Aorta (tissue), 5 donors: ENCODE measurements at regions not wholly inside any gene's neighbourhood (a gene's known extent, or its start where the extent isn't known, plus 50 kb on each side); places are given as distances from the start of the nearest gene placed in this dataset.

Experiments
- ATAC-seq: fragments of 200-7000 bp; cut with Tn5 transposase; one replicate; pipeline ENCODE4 v1.9.1; 2022; ENCODE audit warnings: moderate library complexity; ENCODE audit not compliant: low FRiP score
- DNase-seq, 2 donors: peaks; one replicate each; pipeline ENCODE4 v3.0.0-alpha.2; 2020
- H3K27ac ChIP-seq, 2 donors: one replicate each; pipeline ENCODE4 v1.5.1; 2013; ENCODE audit warnings: low read length in 2 of 2, mild to moderate bottlenecking in 2 of 2, moderate library complexity in 2 of 2, control low read depth in 1 of 2, inconsistent platforms in 1 of 2, low read depth in 1 of 2
- H3K27me3 ChIP-seq, 2 donors: one replicate each; pipeline ENCODE4 v1.6.1; 2013; ENCODE audit warnings: control low read depth in 1 of 2, low read length in 1 of 2, mild to moderate bottlenecking in 1 of 2, moderate library complexity in 1 of 2; ENCODE audit not compliant: insufficient read depth in 2 of 2, control insufficient read depth in 1 of 2
- H3K36me3 ChIP-seq, 2 donors: one replicate each; pipeline ENCODE4 v1.6.1; 2013; ENCODE audit warnings: control low read depth in 1 of 2, low read length in 1 of 2, mild to moderate bottlenecking in 1 of 2; ENCODE audit not compliant: insufficient read depth in 2 of 2, control insufficient read depth in 1 of 2
- H3K4me1 ChIP-seq, 2 donors: one replicate each; pipeline ENCODE4 v1.6.1; 2013; ENCODE audit warnings: low read length in 2 of 2, control low read depth in 1 of 2, mild to moderate bottlenecking in 1 of 2, moderate library complexity in 1 of 2; ENCODE audit not compliant: insufficient read depth in 2 of 2, control insufficient read depth in 1 of 2
- H3K4me3 ChIP-seq, 2 donors: one replicate each; pipeline ENCODE4 v1.5.1; 2013; ENCODE audit warnings: low read length in 2 of 2, control low read depth in 1 of 2, mild to moderate bottlenecking in 1 of 2
- H3K9me3 ChIP-seq: one replicate; pipeline ENCODE4 v1.6.1; 2013; ENCODE audit warnings: mild to moderate bottlenecking, low read length; ENCODE audit not compliant: control insufficient read depth
- WGBS, 2 donors: extraction: QIAGEN DNeasy Blood & Tissue Kit; methylation state at CpG; one replicate each; pipeline ENCODE4 v1.1.7; 2013; 5-methylcytosine and 5-hydroxymethylcytosine counted together
- intact Hi-C, 2 donors: fragments of 100-400 bp; cut with DNase I; formaldehyde crosslinking; loops; one replicate each; pipeline versions ENCODE4 v1.14.2 to v1.15.0; 2022
- donor health status: healthy with polysubstance abuse.
- donor health status: Bipolar disorder and iron deficiency.
- donor health status: DM: no; HTN: no; CAD: no.
- donor health status: DM: no; HTN: no; CAD: no.
- donor health status: DM: yes; HTN: yes; CAD: no.

DNA sequence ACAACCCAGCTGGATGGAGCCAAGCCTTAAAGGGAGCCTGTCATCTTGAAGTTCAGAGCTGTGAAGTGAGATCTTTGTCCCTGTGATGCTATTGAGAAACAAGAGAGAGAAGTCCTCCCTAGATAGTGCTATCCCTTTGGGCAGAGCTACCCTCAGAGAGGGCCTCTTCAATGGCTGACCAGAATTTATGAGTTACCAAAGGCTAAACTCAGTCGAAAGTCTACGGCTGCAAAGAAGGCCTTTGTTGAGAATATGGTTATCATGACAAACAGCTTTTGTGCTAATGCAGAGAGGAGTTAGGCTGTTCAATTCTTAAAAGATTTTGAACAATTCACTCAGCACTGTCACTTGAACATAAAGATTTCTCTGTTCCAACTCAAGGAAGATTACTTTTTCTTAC, 65.9 kb upstream of the C3orf80 start:
- Histone ChIP-seq H3K27ac (no peak overlapping the region), H3K27me3 (no peaks in the 10 kb centered on the region), H3K4me3 (no peak overlapping the region), H3K36me3 (no peaks in the 10 kb centered on the region), H3K4me1 (no peaks in the 10 kb centered on the region), H3K9me3 (no peaks in the 10 kb centered on the region)
- WGBS, 2 donors, result 93 to 96% methylated on average over 2 of the region's 2 CpGs
- intact Hi-C loops, result no loop called here
- DNase-seq (no peak), ATAC-seq (no peak)

DNA sequence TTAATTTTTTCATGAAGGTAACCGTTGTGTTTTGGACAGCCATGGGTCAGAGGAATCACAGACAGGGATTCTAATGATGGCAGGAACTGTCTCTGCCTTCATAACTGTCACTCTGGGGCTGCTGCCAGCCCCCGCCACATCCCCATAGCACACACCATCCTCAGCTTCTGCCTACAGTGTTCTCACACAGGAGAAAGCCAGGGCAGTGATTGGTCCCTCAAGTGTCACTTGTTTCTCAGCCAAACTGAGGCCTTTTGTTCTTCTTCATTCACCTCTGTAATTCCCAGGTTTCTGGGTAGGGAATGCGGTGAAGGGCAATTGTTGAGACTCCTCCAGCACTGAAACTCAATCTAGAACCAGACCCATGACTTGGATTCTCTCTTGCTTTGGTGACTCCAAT, 65.4 kb upstream of the C3orf80 start:
- DNase-seq (no peak), ATAC-seq (no peak)
- Histone ChIP-seq H3K9me3 (no peaks in the 10 kb centered on the region), H3K36me3 (no peaks in the 10 kb centered on the region), H3K27ac (no peak overlapping the region), H3K4me3 (no peak overlapping the region), H3K4me1 (no peaks in the 10 kb centered on the region), H3K27me3 (no peaks in the 10 kb centered on the region)
- intact Hi-C loops, result loop anchor here (5.0 to 10.0 kb wide), 2 partner anchors 252 to 255 kb away; no protein-coding TSS in a partner anchor
- 89 to 94% methylated on average over 3 of the region's 3 CpGs for WGBS, 2 donors

DNA sequence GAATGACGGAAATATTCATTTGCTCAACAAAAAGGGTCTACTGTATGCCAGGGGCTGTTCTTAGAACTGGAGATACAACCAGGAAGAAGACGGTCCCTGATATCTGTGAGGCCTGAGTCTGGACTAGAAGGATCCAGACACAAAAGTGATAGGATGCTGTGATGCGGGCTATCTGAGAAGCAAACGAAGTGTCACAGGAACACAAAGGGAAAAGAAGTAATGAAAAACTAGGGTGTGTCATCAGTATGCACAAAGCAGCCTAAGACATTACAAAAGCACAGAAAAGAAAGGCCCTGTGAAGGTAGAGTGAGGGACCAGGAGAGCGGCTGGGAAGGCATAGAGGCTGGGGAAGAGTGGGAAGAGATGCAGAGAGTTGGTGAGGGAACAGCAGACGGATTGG, 63.3 kb upstream of the C3orf80 start:
- intact Hi-C loops, result loop anchor here (5.0 to 10.0 kb wide), 2 partner anchors 250 to 253 kb away; no protein-coding TSS in a partner anchor
- no peak for DNase-seq
- Histone ChIP-seq H3K9me3 (no peaks in the 10 kb centered on the region), H3K4me3 (no peak overlapping the region), H3K27ac (no peak overlapping the region), H3K4me1 (no peaks in the 10 kb centered on the region), H3K27me3 (no peaks in the 10 kb centered on the region), H3K36me3 (no peaks in the 10 kb centered on the region)
- WGBS, 2 donors, result 90% methylated on average over 6 of the region's 6 CpGs
- ATAC-seq, result no peak

DNA sequence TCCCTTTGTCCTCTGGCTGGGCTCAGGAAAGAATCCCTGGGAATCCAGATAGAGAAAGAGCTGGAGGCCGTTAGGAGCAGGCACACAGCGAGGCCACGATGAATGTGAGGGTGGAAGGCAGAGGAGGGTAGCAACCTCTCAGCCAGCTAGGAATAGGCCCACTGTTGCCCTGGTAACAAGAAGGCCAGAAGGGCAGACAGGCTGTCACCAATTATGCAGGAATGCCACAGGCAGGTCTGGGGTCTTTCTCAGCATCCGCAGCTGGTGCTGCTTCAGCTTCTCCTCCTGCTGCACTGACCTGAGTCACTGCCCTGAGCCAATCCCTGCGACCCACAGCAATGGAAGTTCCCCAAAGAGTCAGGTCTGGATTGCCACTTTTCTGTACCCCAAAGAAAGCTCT, 62.8 kb upstream of the C3orf80 start:
- H3K9me3 ChIP-seq, result no peaks in the 10 kb centered on the region
- H3K4me1 ChIP-seq, result no peaks in the 10 kb centered on the region
- intact Hi-C loops, result loop anchor here (5.0 to 10.0 kb wide), 2 partner anchors 250 to 252 kb away; no protein-coding TSS in a partner anchor
- no peak overlapping the region for H3K4me3 ChIP-seq
- ATAC-seq (no peak), DNase-seq (no peak)
- H3K27ac ChIP-seq, result no peak overlapping the region
- no peaks in the 10 kb centered on the region for H3K27me3 ChIP-seq
- WGBS, 2 donors, result 70 to 73% methylated on average over 5 of the region's 5 CpGs
- H3K36me3 ChIP-seq, result no peaks in the 10 kb centered on the region

DNA sequence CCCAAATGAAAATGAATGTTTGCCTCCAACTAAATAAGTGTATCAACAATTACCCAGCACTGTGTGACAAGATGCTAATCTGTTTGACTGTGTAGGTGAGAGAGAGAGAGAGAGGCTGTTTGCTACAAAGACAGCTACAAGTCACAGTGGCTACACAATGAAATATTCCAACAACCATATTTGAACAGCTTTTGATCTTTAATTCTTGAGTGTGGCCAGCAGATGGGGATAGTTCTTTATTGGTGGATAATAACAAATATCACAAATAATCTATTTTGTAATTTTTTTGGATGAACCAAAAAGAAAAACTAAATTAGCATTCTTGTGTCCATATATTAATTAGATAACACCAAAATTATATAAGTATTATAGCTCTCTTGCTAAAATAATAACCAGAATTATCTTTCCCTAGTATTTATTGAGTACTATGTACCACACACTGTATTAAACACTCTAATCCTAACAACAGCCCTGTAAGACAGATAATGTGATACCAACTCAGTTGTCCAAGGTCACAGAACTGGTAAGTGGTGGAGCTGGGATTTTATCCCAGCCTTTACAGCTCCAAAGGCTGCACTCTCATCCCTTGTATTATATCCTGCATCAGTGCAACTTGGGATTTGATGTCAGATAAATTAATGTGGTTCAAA, 61.9 kb upstream of the C3orf80 start:
- intact Hi-C loops, result loop anchor here (5.0 to 10.0 kb wide), 2 partner anchors 249 to 251 kb away; no protein-coding TSS in a partner anchor
- H3K27ac ChIP-seq, result no peak overlapping the region
- H3K4me3 ChIP-seq, result no peak overlapping the region
- DNase-seq (no peak), ATAC-seq (peak; percentile 68)
- H3K36me3 ChIP-seq, result no peaks in the 10 kb centered on the region
- H3K4me1 ChIP-seq, result no peaks in the 10 kb centered on the region
- no peaks in the 10 kb centered on the region for H3K27me3 ChIP-seq
- H3K9me3 ChIP-seq, result no peaks in the 10 kb centered on the region

DNA sequence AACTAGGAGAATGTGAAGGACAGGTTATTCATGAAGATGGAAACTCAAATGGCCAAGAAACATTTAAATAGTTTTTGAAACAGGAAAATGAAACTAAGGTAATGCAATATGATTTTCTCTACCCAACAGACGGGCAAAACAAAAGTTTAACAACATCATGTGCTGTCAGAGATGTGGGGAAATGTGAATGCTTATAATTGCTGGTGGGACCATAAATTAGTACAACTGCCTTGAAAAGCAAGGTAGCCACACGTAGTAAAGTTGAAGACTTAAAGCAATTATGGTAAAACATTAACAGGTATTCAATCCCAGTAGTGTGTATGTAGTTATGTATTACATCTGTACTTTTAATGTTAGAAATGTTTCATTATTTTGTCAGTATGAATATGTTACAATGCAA, 57.0 kb upstream of the C3orf80 start:
- no peaks in the 10 kb centered on the region for H3K27me3 ChIP-seq
- DNase-seq (no peak), ATAC-seq (no peak)
- intact Hi-C loops, result loop anchor here in 1 of 2 donors (10.0 kb wide), 1 partner anchor 247 kb away; no protein-coding TSS in a partner anchor
- 79 to 85% methylated on average over 2 of the region's 2 CpGs for WGBS, 2 donors
- H3K4me1 ChIP-seq, result no peaks in the 10 kb centered on the region
- H3K36me3 ChIP-seq, result no peaks in the 10 kb centered on the region
- no peak overlapping the region for H3K4me3 ChIP-seq
- no peaks in the 10 kb centered on the region for H3K9me3 ChIP-seq
- H3K27ac ChIP-seq, result no peak overlapping the region

DNA sequence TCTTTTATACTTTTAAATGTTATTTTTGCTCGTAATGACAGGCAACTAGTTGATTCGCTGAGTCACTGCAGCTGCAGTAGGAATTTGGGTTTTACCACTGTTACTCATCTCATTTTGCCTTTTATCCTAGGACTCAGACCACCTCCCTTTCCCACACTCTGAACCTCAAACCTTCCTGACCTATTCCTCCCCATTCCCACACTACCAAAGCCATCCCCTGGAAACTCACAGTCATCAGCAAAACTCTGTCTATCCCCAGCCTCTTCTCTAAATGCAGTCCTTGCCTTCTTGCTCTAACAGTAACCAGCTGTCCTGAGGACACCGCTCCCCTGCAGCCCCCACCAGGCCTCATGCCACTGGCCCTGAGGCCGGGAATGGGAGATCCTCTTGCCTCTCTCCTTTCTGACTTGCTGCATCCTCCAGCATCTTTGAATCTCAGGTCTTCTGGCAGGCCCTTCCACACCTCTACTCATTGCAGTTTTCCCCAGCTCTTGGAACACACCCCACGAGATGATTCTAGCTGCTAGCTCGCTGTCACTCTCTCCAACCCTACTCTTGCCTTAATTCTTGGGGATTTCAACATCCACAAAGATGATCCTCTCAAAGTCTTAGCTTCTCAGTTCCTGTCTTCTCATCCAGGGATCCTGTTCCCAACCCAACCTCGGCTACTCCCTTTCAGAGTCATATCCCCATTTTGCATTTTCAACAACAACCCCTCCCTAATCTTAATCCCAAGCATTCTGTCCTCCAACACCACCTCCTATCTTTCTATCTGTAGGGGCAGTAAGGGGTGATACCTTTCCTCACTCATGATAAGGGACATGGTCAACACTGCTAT, 55.9 kb upstream of the C3orf80 start:
- no peaks in the 10 kb centered on the region for H3K9me3 ChIP-seq
- ATAC-seq, result no peak
- no peaks in the 10 kb centered on the region for H3K27me3 ChIP-seq
- intact Hi-C loops, result loop anchor here in 1 of 2 donors (10.0 kb wide), 1 partner anchor 245 kb away; no protein-coding TSS in a partner anchor
- 69 to 76% methylated on average over 7 of the region's 7 CpGs for WGBS, 2 donors
- H3K4me1 ChIP-seq, result no peaks in the 10 kb centered on the region
- no peak overlapping the region for H3K4me3 ChIP-seq
- DNase-seq, result no peak
- H3K27ac ChIP-seq, result no peak overlapping the region
- no peaks in the 10 kb centered on the region for H3K36me3 ChIP-seq

DNA sequence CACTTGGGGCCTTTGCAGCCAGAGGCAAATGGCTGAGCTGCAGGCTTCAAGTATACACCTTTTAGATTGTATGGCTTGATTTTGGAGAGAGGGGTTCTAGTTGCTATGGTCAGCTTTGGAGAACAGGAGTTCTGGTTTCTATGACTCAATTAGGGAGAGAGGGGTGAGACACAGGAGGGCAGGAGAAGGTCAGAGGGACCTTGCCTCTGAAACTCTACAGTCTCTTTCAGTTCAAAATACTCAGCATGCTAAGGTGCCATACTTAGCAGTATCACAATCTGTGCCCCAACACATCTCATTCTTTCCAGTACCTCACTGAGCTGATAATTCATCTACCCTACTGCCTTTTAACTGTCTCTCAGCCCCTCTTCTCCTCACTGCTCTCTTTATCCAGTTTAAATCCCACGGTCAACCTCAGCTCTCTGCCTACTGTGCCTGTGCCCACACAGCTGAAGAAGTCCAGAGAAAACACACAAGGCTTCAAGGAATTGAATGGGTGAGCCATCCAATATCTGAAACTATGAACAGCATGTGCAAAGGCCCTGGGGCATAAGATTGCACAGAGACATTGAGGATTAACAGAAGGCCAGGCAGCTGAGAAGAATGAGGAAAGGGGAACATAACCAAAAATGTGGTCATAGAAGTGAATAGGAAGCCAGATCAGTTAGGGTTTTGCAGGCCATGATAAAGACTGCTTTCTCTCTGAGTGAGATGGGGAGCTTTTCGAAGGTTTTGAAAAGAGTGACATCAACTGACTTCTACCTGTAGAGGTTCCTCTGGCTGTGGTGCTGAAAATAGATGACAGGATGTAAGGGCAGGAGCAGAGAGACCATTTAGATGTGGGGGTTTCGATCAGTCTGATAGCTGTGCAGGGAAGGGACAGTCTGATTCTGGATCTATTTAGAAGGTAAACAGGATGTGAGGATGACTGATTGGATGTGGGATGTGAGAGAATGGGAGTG, 54.5 kb upstream of the C3orf80 start:
- H3K4me1 ChIP-seq, result no peaks in the 10 kb centered on the region
- no peaks in the 10 kb centered on the region for H3K9me3 ChIP-seq
- H3K27me3 ChIP-seq, result no peaks in the 10 kb centered on the region
- no peak overlapping the region for H3K4me3 ChIP-seq
- no peaks in the 10 kb centered on the region for H3K36me3 ChIP-seq
- no peak for ATAC-seq
- WGBS, 2 donors, result 87 to 91% methylated on average over 3 of the region's 3 CpGs
- DNase-seq, result no peak
- no peak overlapping the region for H3K27ac ChIP-seq
- intact Hi-C loops, result no loop called here
